H1 (cell line): ENCODE measurements at regions not wholly inside any gene's neighbourhood (a gene's known extent, or its start where the extent isn't known, plus 50 kb on each side); places are given as distances from the start of the nearest gene placed in this dataset.

Experiments used
- CTCF ChIP-seq, 3 experiments: IDR thresholded peaks; 1 replicate in 2 of 3; 2 replicates in 1 of 3; pipeline versions ENCODE4 v1.5.1 to v1.6.1; 2011; ENCODE audit warnings: low read length in 3 of 3, mild to moderate bottlenecking in 3 of 3, inconsistent platforms in 2 of 3, low read depth in 1 of 3, moderate library complexity in 1 of 3; ENCODE audit not compliant: insufficient read depth in 1 of 3; ENCODE audit errors: control extremely low read depth in 1 of 3
- TF ChIP-seq, protein P1 (sequence below): IDR thresholded peaks from 2 replicates; pipeline ENCODE4 v1.6.1; 2012; ENCODE audit warnings: low read length, inconsistent platforms

GRCh38 chr9:109992293-109992692, 212.3 kb downstream of the PALM2AKAP2 start:
- TF ChIP-seq, protein P1, sequence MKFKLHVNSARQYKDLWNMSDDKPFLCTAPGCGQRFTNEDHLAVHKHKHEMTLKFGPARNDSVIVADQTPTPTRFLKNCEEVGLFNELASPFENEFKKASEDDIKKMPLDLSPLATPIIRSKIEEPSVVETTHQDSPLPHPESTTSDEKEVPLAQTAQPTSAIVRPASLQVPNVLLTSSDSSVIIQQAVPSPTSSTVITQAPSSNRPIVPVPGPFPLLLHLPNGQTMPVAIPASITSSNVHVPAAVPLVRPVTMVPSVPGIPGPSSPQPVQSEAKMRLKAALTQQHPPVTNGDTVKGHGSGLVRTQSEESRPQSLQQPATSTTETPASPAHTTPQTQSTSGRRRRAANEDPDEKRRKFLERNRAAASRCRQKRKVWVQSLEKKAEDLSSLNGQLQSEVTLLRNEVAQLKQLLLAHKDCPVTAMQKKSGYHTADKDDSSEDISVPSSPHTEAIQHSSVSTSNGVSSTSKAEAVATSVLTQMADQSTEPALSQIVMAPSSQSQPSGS = no peak
- no peak for TF ChIP-seq CTCF (IDR thresholded peaks at IDR 0.05; ENCODE audit: control extremely low read depth in 1 of 3, insufficient read depth in 1 of 3, low read depth in 1 of 3, low read length in 3 of 3)
